Liver (tissue), 3 donors: ENCODE measurements at regions not wholly inside any gene's neighbourhood (a gene's known extent, or its start where the extent isn't known, plus 50 kb on each side); places are given as distances from the start of the nearest gene placed in this dataset.

Experiments used
- ATF3 ChIP-seq: IDR thresholded peaks from 2 replicates; pipeline ENCODE4 v1.6.1; 2016; ENCODE audit warnings: antibody characterized with exemption
- CTCF ChIP-seq: fragments of 150-350 bp; IDR thresholded peaks from 2 replicates; pipeline ENCODE4 v1.5.1; 2017; ENCODE audit warnings: improper control_type of control experiment, low read depth, low read length; ENCODE audit not compliant: missing input control
- EGR1 ChIP-seq, 2 donors: IDR thresholded peaks; 2 replicates each; pipeline ENCODE4 v1.6.1; 2016 to 2018; ENCODE audit warnings: antibody characterized with exemption in 2 of 2, low read depth in 2 of 2
- JUND ChIP-seq, 2 donors: IDR thresholded peaks; 2 replicates each; pipeline ENCODE4 v1.6.1; 2016; ENCODE audit warnings: antibody characterized with exemption in 2 of 2
- RAD21 ChIP-seq, 2 donors: IDR thresholded peaks; 2 replicates each; pipeline ENCODE4 v1.6.1; 2016; ENCODE audit warnings: antibody characterized with exemption in 2 of 2, mild to moderate bottlenecking in 2 of 2
- donor health status: healthy.
- donor health status: healthy.

GRCh38 chr13:84867246-84867645 lies 932.0 kb downstream of the SLITRK6 start:
- TF ChIP-seq ATF3 (no peak), JUND (IDR thresholded peaks at IDR 0.05) (no peak), CTCF (no peak), EGR1 (IDR thresholded peaks at IDR 0.05; ENCODE audit: low read depth in 2 of 2) (no peak), RAD21 (IDR thresholded peaks at IDR 0.05) (no peak)
